GM18909 (cell line): ENCODE measurements at regions not wholly inside any gene's neighbourhood (a gene's known extent, or its start where the extent isn't known, plus 50 kb on each side); places are given as distances from the start of the nearest gene placed in this dataset.

Experiments used
- ATAC-seq: cut with Tn5 transposase; IDR thresholded peaks from one replicate; pipeline ENCODE4 v1.9.1; 2021; ENCODE audit warnings: mild to moderate bottlenecking; ENCODE audit not compliant: unreplicated experiment, poor library complexity

GRCh38 chr14:39957987-39958386 lies 525.8 kb upstream of the FBXO33 start:
- ATAC-seq = peak; percentile 75

- ATAC-seq = peak; percentile 86
Measured at GRCh38 chr14:39957290-39957689, 525.1 kb upstream of the FBXO33 start.

GRCh38 chr14:39956372-39956771 lies 524.1 kb upstream of the FBXO33 start:
- ATAC-seq = peak; percentile 42

GRCh38 chr14:39948235-39948634 lies 516.0 kb upstream of the FBXO33 start:
- no peak for ATAC-seq

GRCh38 chr14:39946807-39947206 lies 514.6 kb upstream of the FBXO33 start:
- no peak for ATAC-seq

- ATAC-seq = no peak
Measured at GRCh38 chr14:39939023-39939422, 506.8 kb upstream of the FBXO33 start.

GRCh38 chr14:39912192-39913100 lies 480.2 kb upstream of the FBXO33 start:
- peak; percentile 98 for ATAC-seq

- no peak for ATAC-seq
Measured at GRCh38 chr14:39897657-39898056, 465.4 kb upstream of the FBXO33 start.

- ATAC-seq = no peak
Measured at GRCh38 chr14:39890026-39890425, 457.8 kb upstream of the FBXO33 start.

GRCh38 chr14:39884091-39884490 lies 451.9 kb upstream of the FBXO33 start:
- ATAC-seq = no peak

GRCh38 chr14:39880965-39881364 lies 448.7 kb upstream of the FBXO33 start:
- ATAC-seq = no peak

GRCh38 chr14:39880106-39880695 lies 448.0 kb upstream of the FBXO33 start:
- no peak for ATAC-seq

- no peak for ATAC-seq
Measured at GRCh38 chr14:39877577-39878190, 445.5 kb upstream of the FBXO33 start.

GRCh38 chr14:39876916-39877315 lies 444.7 kb upstream of the FBXO33 start:
- ATAC-seq = peak; percentile 55

- peak; percentile 55 for ATAC-seq
Measured at GRCh38 chr14:39875028-39875427, 442.8 kb upstream of the FBXO33 start.

- no peak for ATAC-seq
Measured at GRCh38 chr14:39873791-39874190, 441.6 kb upstream of the FBXO33 start.

GRCh38 chr14:39868949-39869348 lies 436.7 kb upstream of the FBXO33 start:
- ATAC-seq = no peak

GRCh38 chr14:39868251-39868650 lies 436.0 kb upstream of the FBXO33 start:
- ATAC-seq = no peak

GRCh38 chr14:39863441-39863840 lies 431.2 kb upstream of the FBXO33 start:
- ATAC-seq = no peak

GRCh38 chr14:39861696-39862095 lies 429.5 kb upstream of the FBXO33 start:
- ATAC-seq = no peak

GRCh38 chr14:39861229-39861600 lies 429.0 kb upstream of the FBXO33 start:
- no peak for ATAC-seq
